Hematopoietic multipotent progenitor cell treated with erythropoietin and hydrocortisone succinate and interleukin-3 and kit ligand, for 15 days (in vitro differentiated cells): ENCODE measurements at regions not wholly inside any gene's neighbourhood (a gene's known extent, or its start where the extent isn't known, plus 50 kb on each side); places are given as distances from the start of the nearest gene placed in this dataset.
"Not testable (repeated sequence)": the region's sequence is repeated elsewhere in the genome, so short reads cannot be mapped to it uniquely, and the experiment has no call there.

Experiments
- DNase-seq: peaks from one replicate; pipeline ENCODE4 v3.0.0-alpha.2; 2015; ENCODE audit warnings: low spot score

- no peak for DNase-seq
Observed at GRCh38 chr3:88677298-88677697, 430.1 kb upstream of the EPHA3 start.

- no peak for DNase-seq
Observed at GRCh38 chr3:88678747-88679146, 428.7 kb upstream of the EPHA3 start.

GRCh38 chr3:88690287-88690686 is 417.1 kb upstream of the EPHA3 start:
- DNase-seq: no peak

- DNase-seq: no peak
Observed at GRCh38 chr3:88691081-88691480, 416.3 kb upstream of the EPHA3 start.

- no peak for DNase-seq
Observed at GRCh38 chr3:88703501-88704059, 403.8 kb upstream of the EPHA3 start.

- DNase-seq: no peak
Observed at GRCh38 chr3:88704338-88704737, 403.1 kb upstream of the EPHA3 start.

GRCh38 chr3:88707837-88708236 is 399.6 kb upstream of the EPHA3 start:
- DNase-seq: no peak

GRCh38 chr3:88712552-88712951 is 394.9 kb upstream of the EPHA3 start:
- DNase-seq: no peak

- DNase-seq: no peak
Observed at GRCh38 chr3:88713233-88713691, 394.2 kb upstream of the EPHA3 start.

- no peak for DNase-seq
Observed at GRCh38 chr3:88725440-88726165, 381.8 kb upstream of the EPHA3 start.

GRCh38 chr3:88732186-88732585 is 375.2 kb upstream of the EPHA3 start:
- no peak for DNase-seq

GRCh38 chr3:88742106-88742505 is 365.3 kb upstream of the EPHA3 start:
- no peak for DNase-seq

GRCh38 chr3:88742674-88743507 is 364.5 kb upstream of the EPHA3 start:
- DNase-seq: no peak

GRCh38 chr3:88744896-88745295 is 362.5 kb upstream of the EPHA3 start:
- DNase-seq: no peak

- DNase-seq: not testable (repeated sequence)
Observed at GRCh38 chr3:88747145-88747544, 360.3 kb upstream of the EPHA3 start.

GRCh38 chr3:88758676-88759075 is 348.7 kb upstream of the EPHA3 start:
- DNase-seq: no peak

- no peak for DNase-seq
Observed at GRCh38 chr3:88767746-88768145, 339.7 kb upstream of the EPHA3 start.

GRCh38 chr3:88773766-88774165 is 333.7 kb upstream of the EPHA3 start:
- DNase-seq: no peak

GRCh38 chr3:88775026-88775690 is 332.3 kb upstream of the EPHA3 start:
- no peak for DNase-seq

- DNase-seq: no peak
Observed at GRCh38 chr3:88779482-88779881, 327.9 kb upstream of the EPHA3 start.

- DNase-seq: no peak
Observed at GRCh38 chr3:88784925-88785324, 322.5 kb upstream of the EPHA3 start.

- no peak for DNase-seq
Observed at GRCh38 chr3:88785841-88786240, 321.6 kb upstream of the EPHA3 start.
